ENCODE measurements at regions not wholly inside any gene's neighbourhood (a gene's known extent, or its start where the extent isn't known, plus 50 kb on each side); places are given as distances from the start of the nearest gene placed in this dataset.

DNA sequence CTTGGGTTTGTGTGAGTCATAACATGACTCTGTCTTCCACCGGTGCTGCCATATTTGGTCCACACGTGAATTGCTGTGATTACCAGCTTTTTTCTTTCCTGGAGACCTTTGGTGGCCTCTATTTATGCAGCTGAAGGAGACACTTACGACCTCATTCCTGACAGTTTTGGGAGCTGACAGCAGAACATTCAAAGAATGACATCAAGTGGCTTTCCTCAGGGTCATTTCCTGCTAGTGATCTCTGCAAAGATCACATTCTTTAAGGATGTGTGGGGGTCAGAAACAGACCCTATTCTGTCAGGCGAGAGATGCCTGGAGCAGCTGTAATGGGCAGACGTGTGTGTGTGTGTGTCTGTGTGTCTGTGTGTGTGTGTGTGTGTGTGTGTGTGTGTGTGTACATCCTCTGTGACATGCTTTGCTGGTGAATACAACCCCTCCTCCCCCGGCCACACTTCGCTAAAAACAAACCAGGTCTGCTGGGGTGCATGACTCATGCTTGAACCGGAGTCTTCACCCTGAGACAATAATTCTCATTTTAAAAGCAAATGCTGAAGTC lies 115.6 kb downstream of the TMEM170B start:
- H2AK5ac ChIP-seq (ENCODE audit: insufficient read length, low read length) = no peak overlapping the region

More for the DNA sequence above, 115.6 kb downstream of the TMEM170B start:
- H3K23ac ChIP-seq (ENCODE audit: insufficient read length, low read depth, low read length) = no peak overlapping the region
- no peak overlapping the region for H3K4ac ChIP-seq (ENCODE audit: low read depth, low read length)
- H3K79me2 ChIP-seq (ENCODE audit: insufficient read depth, low read length) = no peaks in the 10 kb centered on the region
- no peak overlapping the region for H2BK5ac ChIP-seq (ENCODE audit: insufficient read length, low read length)
- no peak overlapping the region for H2BK12ac ChIP-seq (ENCODE audit: insufficient read length, low read depth, low read length)
- H3K79me1 ChIP-seq (ENCODE audit: insufficient read depth, low read depth, low read length, poor library complexity, severe bottlenecking) = no peaks in the 10 kb centered on the region
- Mint-ChIP-seq H3K4me1 (peaks cover 53 to 70% of the 10 kb centered on the region in 2 experiments), H3K27ac (peak overlapping the region in 1 of 3 experiments; percentile 81; a peak in 1 of 7 replicates), H3K4me3 (no peak overlapping the region), H3K36me3 (ENCODE audit: insufficient read depth in 1 of 3, low read depth in 3 of 3) (peaks cover 8 to 21% (median 17%) of the 10 kb centered on the region in 3 experiments), H3K27me3 (ENCODE audit: low read depth) (peaks cover 3% of the 10 kb centered on the region; the same call in 1 of the 2 replicates), H3K9me3 (peaks cover 11 to 14% of the 10 kb centered on the region in 2 experiments)
- no peak overlapping the region for H2BK15ac ChIP-seq (ENCODE audit: low read depth, low read length)
- H4K20me1 ChIP-seq (ENCODE audit: control insufficient read depth, insufficient read depth, insufficient read length) = no peaks in the 10 kb centered on the region
- peaks cover 17% of the 10 kb centered on the region; the same call in 1 of the 2 replicates for H3K4me1 ChIP-seq (ENCODE audit: insufficient read depth, low read length)
- H2AFZ ChIP-seq (ENCODE audit: low read length) = no peak overlapping the region
- H3K23me2 ChIP-seq (ENCODE audit: insufficient read length, low read depth, low read length, poor library complexity, severe bottlenecking) = no peaks in the 10 kb centered on the region
- H2BK20ac ChIP-seq (ENCODE audit: low read depth, low read length, poor library complexity, severe bottlenecking) = no peak overlapping the region
- no peak overlapping the region for H3T11ph ChIP-seq (ENCODE audit: low read length)
- WGBS (ENCODE audit: extremely low coverage, insufficient read length, low lambda C conversion rate) = no CpG with 5 or more reads among the region's 8 CpGs
- H4K5ac ChIP-seq (ENCODE audit: insufficient read length, low read depth, low read length) = no peak overlapping the region
- H3K14ac ChIP-seq (ENCODE audit: insufficient read depth, low read length) = no peak overlapping the region
- no peak overlapping the region for H2BK120ac ChIP-seq (ENCODE audit: low read depth, low read length, poor library complexity, severe bottlenecking)
- DNase-seq = no peak
- H3K18ac ChIP-seq (ENCODE audit: insufficient read length, low read depth, low read length) = no peak overlapping the region
- no peaks in the 10 kb centered on the region for H3K27me3 ChIP-seq (ENCODE audit: insufficient read depth, low read length)
- H3K27ac ChIP-seq (ENCODE audit: insufficient read length, low read depth, low read length) = no peak overlapping the region
- TF ChIP-seq, protein P1, sequence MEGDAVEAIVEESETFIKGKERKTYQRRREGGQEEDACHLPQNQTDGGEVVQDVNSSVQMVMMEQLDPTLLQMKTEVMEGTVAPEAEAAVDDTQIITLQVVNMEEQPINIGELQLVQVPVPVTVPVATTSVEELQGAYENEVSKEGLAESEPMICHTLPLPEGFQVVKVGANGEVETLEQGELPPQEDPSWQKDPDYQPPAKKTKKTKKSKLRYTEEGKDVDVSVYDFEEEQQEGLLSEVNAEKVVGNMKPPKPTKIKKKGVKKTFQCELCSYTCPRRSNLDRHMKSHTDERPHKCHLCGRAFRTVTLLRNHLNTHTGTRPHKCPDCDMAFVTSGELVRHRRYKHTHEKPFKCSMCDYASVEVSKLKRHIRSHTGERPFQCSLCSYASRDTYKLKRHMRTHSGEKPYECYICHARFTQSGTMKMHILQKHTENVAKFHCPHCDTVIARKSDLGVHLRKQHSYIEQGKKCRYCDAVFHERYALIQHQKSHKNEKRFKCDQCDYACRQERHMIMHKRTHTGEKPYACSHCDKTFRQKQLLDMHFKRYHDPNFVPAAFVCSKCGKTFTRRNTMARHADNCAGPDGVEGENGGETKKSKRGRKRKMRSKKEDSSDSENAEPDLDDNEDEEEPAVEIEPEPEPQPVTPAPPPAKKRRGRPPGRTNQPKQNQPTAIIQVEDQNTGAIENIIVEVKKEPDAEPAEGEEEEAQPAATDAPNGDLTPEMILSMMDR (conservative IDR thresholded peaks at IDR 0.05) = no peak
- no peak overlapping the region for H3K4me2 ChIP-seq (ENCODE audit: insufficient read depth, insufficient read length, low read length)
- no peak overlapping the region for H3K9ac ChIP-seq (ENCODE audit: extremely low read depth, insufficient read length, low read length)
- H3K9me3 ChIP-seq (ENCODE audit: control insufficient read depth, low read depth, low read length) = no peaks in the 10 kb centered on the region
- H4K8ac ChIP-seq (replicated peaks; ENCODE audit: insufficient read length, low read depth, low read length) = no peak overlapping the region
- no peak overlapping the region for H4K91ac ChIP-seq (ENCODE audit: insufficient read length, low read depth, low read length)
- H3K56ac ChIP-seq (ENCODE audit: insufficient read length, low read depth, low read length) = no peak overlapping the region
